ENCODE measurements at regions not wholly inside any gene's neighbourhood (a gene's known extent, or its start where the extent isn't known, plus 50 kb on each side); places are given as distances from the start of the nearest gene placed in this dataset.

DNA sequence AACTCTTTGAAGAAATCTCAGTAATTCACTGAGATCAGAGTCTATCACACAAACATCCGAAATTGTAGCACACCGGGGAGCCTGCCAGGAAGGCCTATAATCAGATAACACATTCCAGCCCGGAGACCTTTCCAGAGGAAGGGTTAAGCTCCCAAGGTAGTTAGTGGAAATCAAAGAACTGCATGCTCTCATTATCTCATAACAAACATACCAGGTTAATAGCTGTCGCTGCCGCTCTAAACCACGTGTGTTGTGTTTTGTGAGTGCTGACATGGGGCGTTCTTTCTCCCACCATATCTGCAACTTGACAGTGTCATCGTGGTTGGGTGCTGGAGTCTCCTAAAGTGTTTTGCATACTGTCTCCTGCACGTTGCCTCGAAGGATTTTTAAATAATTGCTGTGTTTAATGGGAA lies 120.7 kb upstream of the CARD11 start:
- Histone ChIP-seq H3K27me3 (ENCODE audit: control insufficient read depth, insufficient read depth, low read length) (no peaks in the 10 kb centered on the region), H3K9ac (ENCODE audit: low read length in 3 of 3) (no peak overlapping the region), H3K4me3 (ENCODE audit: low read length in 3 of 3) (no peak overlapping the region), H3K9me3 (ENCODE audit: control insufficient read depth in 2 of 3, insufficient read depth in 1 of 3, low read length in 3 of 3) (no peaks in the 10 kb centered on the region), H3K36me3 (ENCODE audit: control insufficient read depth in 2 of 3, insufficient read depth in 3 of 3, low read length in 3 of 3) (no peaks in the 10 kb centered on the region), H3K4me1 (ENCODE audit: control insufficient read depth in 2 of 3, insufficient read depth in 2 of 3, low read depth in 1 of 3, low read length in 3 of 3) (no peaks in the 10 kb centered on the region), H3K27ac (ENCODE audit: low read depth in 2 of 2, low read length in 2 of 2) (no peak overlapping the region)
- FAIRE-seq (no peak), DNase-seq (peak in 2 of 5 donors; percentile 42 to 48)
- TF ChIP-seq, protein P1, sequence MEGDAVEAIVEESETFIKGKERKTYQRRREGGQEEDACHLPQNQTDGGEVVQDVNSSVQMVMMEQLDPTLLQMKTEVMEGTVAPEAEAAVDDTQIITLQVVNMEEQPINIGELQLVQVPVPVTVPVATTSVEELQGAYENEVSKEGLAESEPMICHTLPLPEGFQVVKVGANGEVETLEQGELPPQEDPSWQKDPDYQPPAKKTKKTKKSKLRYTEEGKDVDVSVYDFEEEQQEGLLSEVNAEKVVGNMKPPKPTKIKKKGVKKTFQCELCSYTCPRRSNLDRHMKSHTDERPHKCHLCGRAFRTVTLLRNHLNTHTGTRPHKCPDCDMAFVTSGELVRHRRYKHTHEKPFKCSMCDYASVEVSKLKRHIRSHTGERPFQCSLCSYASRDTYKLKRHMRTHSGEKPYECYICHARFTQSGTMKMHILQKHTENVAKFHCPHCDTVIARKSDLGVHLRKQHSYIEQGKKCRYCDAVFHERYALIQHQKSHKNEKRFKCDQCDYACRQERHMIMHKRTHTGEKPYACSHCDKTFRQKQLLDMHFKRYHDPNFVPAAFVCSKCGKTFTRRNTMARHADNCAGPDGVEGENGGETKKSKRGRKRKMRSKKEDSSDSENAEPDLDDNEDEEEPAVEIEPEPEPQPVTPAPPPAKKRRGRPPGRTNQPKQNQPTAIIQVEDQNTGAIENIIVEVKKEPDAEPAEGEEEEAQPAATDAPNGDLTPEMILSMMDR (IDR thresholded peaks at IDR 0.05; ENCODE audit: borderline replicate concordance, extremely low read depth, insufficient read depth) = no peak
- intact Hi-C loops (cut with DNase I) = no loop called here

DNA sequence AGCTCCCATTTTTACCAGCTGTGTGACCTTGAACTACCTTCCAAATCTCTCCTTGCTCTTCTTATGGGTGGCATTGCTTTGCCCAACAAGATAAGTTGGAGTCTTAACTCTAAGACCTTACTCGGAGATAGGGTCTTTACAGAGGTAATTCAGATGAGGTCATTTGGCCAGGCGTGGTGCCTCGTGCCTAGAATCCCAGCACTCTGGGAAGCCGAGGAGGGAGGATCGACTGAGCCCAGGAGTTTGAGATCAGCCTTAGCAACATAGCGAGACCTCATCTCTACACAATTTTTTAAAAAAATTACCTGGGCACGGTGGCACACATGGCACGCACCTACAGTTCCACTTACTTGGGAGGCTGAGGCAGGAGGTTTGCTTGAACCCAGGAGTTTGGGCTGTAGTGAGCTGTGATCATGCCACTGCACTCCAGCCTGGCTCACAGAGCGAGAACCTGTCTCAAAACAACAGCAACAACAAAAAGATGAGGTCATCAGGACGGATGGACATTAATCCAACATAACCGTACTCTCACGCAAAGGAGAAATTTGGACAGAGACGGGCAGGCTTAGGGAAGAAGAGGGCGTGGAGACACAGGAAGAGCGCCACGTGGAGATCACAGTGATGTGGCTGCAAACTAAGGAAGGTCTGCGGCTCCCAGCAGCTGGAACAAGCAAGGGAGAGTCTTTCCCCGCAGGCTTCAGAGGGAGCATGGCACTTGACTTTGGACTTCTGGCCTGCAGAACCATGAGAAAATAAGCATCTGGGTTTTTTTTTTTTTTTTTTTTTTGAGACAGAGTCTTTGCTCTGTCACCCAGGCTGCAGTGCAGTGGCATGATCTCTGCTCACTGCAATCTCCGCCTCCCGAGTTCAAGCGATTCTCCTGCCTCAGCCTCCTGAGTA lies 122.3 kb upstream of the CARD11 start:
- FAIRE-seq = no peak
- intact Hi-C loops (cut with DNase I) = no loop called here
- H3K9me3 ChIP-seq (ENCODE audit: control insufficient read depth in 2 of 3, insufficient read depth in 1 of 3, low read length in 3 of 3) = no peaks in the 10 kb centered on the region
- no peak overlapping the region for H3K9ac ChIP-seq (ENCODE audit: low read length in 3 of 3)
- H3K4me3 ChIP-seq (ENCODE audit: low read length in 3 of 3) = no peak overlapping the region
- TF ChIP-seq, protein P1 (IDR thresholded peaks at IDR 0.05; ENCODE audit: borderline replicate concordance, extremely low read depth, insufficient read depth) = no peak
- H3K27me3 ChIP-seq (ENCODE audit: control insufficient read depth, insufficient read depth, low read length) = no peaks in the 10 kb centered on the region
- H3K36me3 ChIP-seq (ENCODE audit: control insufficient read depth in 2 of 3, insufficient read depth in 3 of 3, low read length in 3 of 3) = no peaks in the 10 kb centered on the region
- DNase-seq = no peak
- no peaks in the 10 kb centered on the region for H3K4me1 ChIP-seq (ENCODE audit: control insufficient read depth in 2 of 3, insufficient read depth in 2 of 3, low read depth in 1 of 3, low read length in 3 of 3)
- no peak overlapping the region for H3K27ac ChIP-seq (ENCODE audit: low read depth in 2 of 2, low read length in 2 of 2)

DNA sequence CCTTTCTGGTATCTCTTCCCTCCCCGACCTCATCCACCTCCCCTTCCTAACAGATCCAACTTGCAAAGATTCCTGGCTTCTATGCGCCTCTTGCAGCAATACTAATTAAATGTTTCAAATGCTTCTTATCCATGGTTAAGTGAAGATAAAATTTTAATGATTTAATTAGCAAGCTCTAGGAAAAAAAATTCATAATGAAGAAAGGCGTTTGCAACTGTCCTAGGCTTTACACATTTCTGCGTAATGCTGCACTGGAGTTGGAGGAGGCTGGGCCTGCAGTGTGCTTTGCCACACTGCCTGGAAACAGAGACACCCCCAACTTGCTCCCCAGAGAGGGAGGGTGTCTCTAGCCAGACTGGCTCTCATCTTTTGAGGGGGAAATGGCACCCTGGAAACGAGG lies 123.9 kb upstream of the CARD11 start:
- DNase-seq (no peak), FAIRE-seq (no peak)
- H3K4me1 ChIP-seq (ENCODE audit: control insufficient read depth in 2 of 3, insufficient read depth in 2 of 3, low read depth in 1 of 3, low read length in 3 of 3) = no peaks in the 10 kb centered on the region
- no peak overlapping the region for H3K4me3 ChIP-seq (ENCODE audit: low read length in 3 of 3)
- intact Hi-C loops (cut with DNase I) = no loop called here
- H3K36me3 ChIP-seq (ENCODE audit: control insufficient read depth in 2 of 3, insufficient read depth in 3 of 3, low read length in 3 of 3) = no peaks in the 10 kb centered on the region
- TF ChIP-seq, protein P1 (IDR thresholded peaks at IDR 0.05; ENCODE audit: borderline replicate concordance, extremely low read depth, insufficient read depth) = no peak
- H3K27ac ChIP-seq (ENCODE audit: low read depth in 2 of 2, low read length in 2 of 2) = no peak overlapping the region
- H3K27me3 ChIP-seq (ENCODE audit: control insufficient read depth, insufficient read depth, low read length) = no peaks in the 10 kb centered on the region
- no peak overlapping the region for H3K9ac ChIP-seq (ENCODE audit: low read length in 3 of 3)
- no peaks in the 10 kb centered on the region for H3K9me3 ChIP-seq (ENCODE audit: control insufficient read depth in 2 of 3, insufficient read depth in 1 of 3, low read length in 3 of 3)

Data from kidney (tissue), 13 donors.